ENCODE measurements at regions not wholly inside any gene's neighbourhood (a gene's known extent, or its start where the extent isn't known, plus 50 kb on each side); places are given as distances from the start of the nearest gene placed in this dataset.

- no peak for TF ChIP-seq ZNF70 (CRISPR knock-in tag; IDR thresholded peaks at IDR 0.05)
- TF ChIP-seq, protein P1, sequence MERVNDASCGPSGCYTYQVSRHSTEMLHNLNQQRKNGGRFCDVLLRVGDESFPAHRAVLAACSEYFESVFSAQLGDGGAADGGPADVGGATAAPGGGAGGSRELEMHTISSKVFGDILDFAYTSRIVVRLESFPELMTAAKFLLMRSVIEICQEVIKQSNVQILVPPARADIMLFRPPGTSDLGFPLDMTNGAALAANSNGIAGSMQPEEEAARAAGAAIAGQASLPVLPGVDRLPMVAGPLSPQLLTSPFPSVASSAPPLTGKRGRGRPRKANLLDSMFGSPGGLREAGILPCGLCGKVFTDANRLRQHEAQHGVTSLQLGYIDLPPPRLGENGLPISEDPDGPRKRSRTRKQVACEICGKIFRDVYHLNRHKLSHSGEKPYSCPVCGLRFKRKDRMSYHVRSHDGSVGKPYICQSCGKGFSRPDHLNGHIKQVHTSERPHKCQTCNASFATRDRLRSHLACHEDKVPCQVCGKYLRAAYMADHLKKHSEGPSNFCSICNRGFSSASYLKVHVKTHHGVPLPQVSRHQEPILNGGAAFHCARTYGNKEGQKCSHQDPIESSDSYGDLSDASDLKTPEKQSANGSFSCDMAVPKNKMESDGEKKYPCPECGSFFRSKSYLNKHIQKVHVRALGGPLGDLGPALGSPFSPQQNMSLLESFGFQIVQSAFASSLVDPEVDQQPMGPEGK (CRISPR knock-in tag; IDR thresholded peaks at IDR 0.05; ENCODE audit: borderline replicate concordance) = no peak
- no peak for TF ChIP-seq ESRRG (CRISPR knock-in tag; IDR thresholded peaks at IDR 0.05)
- TF ChIP-seq ZNF565 (CRISPR knock-in tag; conservative IDR thresholded peaks at IDR 0.05; ENCODE audit: low read depth) = no peak
- TF ChIP-seq ARNTL (CRISPR knock-in tag; IDR thresholded peaks at IDR 0.05; ENCODE audit: borderline replicate concordance, low read depth) = no peak
- no peak for TF ChIP-seq RARB (CRISPR knock-in tag; IDR thresholded peaks at IDR 0.05)
- TF ChIP-seq ZFP3 (CRISPR knock-in tag; IDR thresholded peaks at IDR 0.05) = no peak
- TF ChIP-seq TOX (CRISPR knock-in tag; IDR thresholded peaks at IDR 0.05; ENCODE audit: borderline replicate concordance) = no peak
- TF ChIP-seq OSR1 (CRISPR knock-in tag; IDR thresholded peaks at IDR 0.05) = no peak
- TF ChIP-seq, protein P2, sequence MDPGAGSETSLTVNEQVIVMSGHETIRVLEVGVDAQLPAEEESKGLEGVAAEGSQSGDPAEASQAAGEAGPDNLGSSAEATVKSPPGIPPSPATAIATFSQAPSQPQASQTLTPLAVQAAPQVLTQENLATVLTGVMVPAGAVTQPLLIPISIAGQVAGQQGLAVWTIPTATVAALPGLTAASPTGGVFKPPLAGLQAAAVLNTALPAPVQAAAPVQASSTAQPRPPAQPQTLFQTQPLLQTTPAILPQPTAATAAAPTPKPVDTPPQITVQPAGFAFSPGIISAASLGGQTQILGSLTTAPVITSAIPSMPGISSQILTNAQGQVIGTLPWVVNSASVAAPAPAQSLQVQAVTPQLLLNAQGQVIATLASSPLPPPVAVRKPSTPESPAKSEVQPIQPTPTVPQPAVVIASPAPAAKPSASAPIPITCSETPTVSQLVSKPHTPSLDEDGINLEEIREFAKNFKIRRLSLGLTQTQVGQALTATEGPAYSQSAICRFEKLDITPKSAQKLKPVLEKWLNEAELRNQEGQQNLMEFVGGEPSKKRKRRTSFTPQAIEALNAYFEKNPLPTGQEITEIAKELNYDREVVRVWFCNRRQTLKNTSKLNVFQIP (CRISPR knock-in tag; IDR thresholded peaks at IDR 0.05; ENCODE audit: borderline replicate concordance, low read depth) = no peak
- no peak for TF ChIP-seq ISL1 (CRISPR knock-in tag; IDR thresholded peaks at IDR 0.05)
- TF ChIP-seq ZC3H10 (CRISPR knock-in tag; IDR thresholded peaks at IDR 0.05) = no peak
Observed at GRCh38 chr11:11036848-11037732, 179.2 kb upstream of the ZBED5 start.

Data from SK-N-SH treated with all-trans-retinoic acid at 6 μM for 48 hours (cell line).